Amygdala (tissue), 56 donors: ENCODE measurements at regions not wholly inside any gene's neighbourhood (a gene's known extent, or its start where the extent isn't known, plus 50 kb on each side); places are given as distances from the start of the nearest gene placed in this dataset.
A peak's percentile ranks its signal among the peaks of the same experiment; 100 is the strongest.

Experiments used
- DNase-seq, 56 donors: peaks; one replicate each; lab custom pipeline; 2025; lab: John Stamatoyannopoulos, UW

DNA sequence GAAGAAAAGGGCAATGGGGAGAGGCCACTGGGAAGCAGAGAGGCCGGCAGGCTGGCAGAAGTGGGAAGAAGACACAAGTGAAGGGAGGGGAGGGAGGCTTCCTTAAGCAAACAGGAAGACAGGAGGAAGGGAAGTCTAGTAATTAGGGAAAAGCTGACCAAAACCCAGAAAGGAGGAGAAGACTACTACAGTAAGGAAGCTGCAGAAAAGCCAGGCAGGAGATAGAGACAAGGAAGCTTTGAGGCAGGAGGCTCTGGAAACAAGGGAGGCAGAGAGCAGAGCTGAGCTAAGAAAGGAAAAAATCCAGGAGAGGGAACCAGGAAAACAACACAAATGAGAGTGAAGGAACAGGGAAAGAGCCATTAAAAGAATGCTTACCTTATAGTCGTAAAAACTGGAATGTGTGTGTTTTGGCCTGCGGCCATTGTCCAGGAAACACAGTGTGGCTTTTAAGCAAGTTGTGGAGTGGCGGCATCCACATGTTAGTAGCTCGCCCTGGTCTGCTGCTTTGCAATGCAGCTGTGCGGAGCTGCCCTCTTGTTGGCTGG is 317.1 kb upstream of the CLINT1 start:
- no peak for DNase-seq

DNA sequence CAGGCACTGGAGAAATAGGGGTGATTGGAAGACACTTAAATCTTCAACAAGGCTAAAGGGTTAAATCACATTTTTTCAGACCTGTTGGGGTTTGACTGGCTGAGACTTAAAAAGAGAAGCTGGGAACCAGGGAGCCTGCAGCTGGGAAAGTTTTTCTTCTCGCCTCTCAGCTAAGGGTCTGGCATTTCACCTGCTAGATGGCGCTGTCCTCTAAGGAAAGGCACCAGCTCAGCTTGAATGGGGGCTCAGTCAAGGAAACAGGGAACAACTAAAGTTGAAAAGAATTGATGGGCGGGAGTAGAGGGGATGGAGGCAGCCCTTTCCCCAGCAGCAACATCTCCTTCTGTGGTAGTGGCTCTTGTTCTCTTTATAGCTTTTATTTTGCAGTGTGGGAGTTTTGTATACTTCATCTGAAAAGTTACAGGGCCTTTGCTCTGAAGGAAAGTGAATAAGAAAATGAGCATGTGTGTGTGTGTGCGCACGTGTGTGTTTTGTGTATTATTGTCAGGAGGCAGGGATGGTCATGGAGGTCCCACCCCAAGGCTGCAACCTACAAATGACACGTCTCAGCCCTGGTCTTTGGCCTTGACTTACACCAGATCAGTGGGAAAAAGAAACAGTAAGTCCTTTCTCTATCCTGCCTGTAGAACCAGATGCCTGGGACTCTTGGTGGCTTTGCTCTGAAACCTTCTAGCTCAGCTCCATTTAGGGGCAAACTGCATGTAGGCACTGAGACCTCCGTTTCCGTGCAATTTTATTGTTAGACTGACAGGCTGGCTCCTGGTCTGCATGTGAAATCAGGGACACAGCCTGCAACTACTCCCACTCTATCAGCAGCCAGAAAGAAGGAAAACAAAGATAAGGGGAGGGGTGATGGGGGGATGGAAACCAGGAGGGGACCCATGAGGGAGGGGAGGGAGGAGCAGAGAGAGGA is 316.2 kb upstream of the CLINT1 start:
- peak in 54 of 56 donors; percentile 1 to 79 (median 28) for DNase-seq

DNA sequence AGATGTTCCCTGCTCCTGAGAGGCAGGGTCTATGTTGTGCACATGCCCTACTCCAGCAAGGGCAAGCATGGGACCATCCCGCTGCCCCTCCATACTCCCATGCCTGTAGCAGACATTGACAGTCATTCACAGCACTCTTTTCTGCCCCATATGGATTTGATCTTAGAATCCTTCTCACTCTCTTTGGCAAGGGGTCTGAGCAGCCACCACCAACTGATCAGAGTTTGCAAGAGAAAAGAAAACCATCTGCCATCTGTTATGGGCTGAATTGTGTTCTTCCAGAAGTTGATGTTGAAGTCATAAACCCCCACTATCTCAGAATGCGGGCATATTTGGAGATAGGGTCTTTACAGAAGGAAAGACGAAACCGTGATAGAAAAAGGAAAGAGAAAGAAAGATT is 315.1 kb upstream of the CLINT1 start:
- DNase-seq = no peak

DNA sequence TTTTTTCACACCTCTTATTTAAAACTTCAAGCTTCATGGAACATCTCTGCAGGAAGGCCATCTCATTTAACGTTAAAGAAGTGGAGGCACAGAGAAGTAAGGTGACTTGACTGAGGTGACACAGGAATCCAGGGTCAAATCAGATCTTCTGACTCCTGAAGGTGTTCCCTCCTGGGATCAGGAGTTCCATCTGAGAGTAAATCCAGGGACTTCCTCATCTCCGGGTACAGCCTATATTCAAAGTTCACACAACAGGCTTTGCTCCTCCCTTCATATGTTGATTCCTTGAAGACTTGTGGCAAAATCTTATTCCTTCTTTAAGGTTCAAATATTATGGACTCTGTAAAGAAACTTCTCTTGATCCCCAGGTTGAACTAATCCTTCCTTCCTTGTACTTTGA is 313.1 kb upstream of the CLINT1 start:
- DNase-seq = no peak

DNA sequence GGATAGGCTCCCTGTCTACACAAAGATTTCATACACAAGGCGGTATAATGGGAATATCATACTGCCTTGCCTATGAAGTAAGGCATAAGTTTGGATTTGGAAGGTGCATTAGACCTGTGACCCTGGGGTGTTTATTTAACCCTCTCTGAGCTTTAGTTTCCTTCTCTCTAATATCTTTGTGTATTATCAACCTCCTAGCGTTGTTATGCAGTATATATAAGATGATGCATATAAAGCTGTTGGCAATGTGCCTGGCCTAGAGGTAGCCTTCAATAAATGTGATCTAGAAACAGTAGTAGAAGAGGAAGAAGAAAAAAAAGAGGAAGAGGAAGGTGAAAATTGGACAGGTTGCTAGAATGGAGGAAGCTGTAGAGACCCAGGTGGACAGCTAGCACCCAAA is 311.6 kb upstream of the CLINT1 start:
- no peak for DNase-seq

DNA sequence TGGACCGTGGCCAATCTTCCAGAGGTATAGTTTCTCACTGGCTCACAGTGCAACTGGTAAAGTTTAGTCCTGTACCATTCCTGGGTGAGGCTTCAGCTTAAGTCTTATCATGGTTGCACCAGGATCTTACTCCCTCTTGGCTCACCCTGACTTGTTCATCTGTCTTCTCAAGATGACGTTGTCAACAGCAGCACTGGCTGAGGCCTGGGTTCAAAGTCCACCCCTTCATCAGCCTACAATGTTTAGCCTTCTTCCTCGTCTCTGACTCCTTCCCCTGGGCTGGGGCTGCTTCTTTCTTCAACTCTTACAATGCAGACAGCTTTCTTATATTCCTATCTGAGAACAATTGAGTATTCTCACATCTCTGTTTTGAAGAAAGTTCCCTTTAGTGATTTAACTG is 311.1 kb upstream of the CLINT1 start:
- no peak for DNase-seq

DNA sequence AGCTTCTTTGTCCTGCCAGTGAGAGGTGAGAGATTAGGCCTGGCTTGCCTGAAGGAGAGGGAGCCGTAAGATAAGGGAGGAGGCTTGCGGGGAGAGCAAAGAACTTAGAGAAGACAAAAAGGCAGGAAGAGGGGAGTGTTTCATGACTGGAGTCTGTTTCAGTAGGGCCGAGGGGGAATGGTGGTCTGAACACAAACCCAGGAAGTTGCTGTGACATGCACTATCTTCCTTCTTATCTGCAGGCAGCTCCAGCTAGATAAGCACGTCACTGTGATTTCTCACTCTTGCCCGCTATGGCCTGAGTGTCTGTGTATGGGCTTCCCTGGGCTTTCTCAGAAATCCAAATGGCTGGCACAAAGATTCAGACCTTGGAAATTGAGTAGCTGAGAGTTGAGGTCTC is 307.5 kb upstream of the CLINT1 start:
- DNase-seq = no peak

DNA sequence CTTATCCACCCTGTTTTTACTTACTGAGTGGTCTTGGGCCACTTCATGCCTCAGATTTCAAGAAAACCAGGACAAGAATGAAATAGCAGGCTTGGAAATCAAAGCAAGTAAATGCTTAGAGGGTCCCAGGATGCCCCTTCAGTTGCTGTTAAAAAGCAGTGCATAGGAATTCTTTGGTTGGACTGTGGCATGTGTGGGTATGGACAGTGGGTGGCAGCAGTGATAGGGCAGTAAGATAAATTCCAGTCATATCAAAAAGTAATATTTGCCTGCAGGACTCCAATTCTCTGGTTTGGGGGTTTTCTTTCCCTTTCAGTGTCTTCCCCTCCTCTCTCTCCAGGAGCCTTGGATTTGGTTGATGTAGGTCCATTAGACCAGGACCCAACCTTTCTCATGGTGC is 306.7 kb upstream of the CLINT1 start:
- DNase-seq = no peak

DNA sequence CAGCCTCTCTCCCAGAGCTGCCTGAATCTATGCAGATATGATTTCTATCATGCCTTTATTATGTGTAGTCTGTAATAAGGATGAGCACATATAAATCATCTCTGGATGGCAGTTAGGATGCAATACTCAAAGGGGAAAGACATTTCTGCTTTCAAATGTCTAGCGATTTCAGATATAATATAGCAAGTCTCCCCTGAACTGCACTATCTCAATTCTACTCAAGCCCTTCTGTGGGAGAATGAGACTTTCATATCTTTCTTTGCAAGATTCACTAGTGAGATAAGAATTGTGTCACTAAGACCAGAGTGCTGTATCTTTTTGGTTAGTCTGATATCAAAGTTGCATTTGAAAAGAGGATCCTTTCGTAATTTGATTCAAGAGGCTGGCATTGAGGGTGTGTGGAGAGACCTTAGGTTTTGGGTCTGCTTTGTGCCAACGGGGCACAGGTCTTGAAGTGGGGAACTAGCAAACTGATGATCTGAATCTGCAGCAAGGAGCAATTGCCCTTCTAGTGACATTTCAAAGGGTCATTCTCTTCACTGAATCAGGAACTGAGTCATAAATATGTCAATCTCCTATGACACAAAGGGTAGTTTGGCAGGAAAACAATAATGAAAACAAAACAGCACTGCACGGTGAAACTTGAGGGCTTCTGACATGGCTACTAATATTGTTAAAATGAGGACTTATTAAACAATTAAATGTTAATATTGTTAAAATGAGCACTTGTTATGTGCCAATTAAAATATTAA is 305.5 kb upstream of the CLINT1 start:
- DNase-seq = no peak

DNA sequence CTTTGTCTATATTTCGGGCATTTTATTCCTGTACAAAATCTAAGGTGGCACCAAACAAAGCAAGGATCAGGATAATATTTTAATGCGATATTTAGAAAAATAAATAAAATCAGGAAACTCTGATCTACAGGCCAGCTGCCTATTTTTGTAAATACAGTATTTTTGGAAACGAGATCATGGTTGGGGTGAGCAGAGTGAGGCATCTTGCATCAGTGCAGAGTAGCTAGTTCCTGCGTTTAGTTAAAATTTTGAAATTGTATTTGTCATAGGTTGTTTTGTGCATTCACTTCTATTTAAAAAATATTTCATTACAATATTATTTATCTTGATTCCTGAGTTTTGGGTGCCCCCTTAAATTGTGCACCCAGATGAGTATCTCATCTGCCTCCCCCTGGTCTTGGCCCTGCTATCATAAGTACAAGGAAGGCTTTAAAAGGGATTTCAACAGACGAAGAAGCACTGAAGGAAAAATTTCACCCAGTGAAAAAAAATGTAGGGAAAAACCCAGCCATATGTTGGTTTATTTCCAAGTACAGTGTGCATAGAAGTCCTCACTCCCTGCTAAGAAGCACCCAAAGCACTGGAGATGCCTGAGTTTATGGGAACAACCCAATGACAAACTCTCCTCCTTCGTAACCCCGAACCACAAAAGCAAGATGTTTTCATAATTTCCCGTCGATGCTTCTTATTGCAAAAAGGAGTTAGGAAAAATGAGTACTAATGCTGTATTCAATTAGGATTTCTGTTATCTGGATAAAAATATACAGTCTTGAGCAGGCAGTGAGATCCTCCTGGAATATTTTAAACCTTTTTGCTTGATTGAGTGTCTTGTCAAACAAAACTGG is 304.7 kb upstream of the CLINT1 start:
- DNase-seq = no peak

DNA sequence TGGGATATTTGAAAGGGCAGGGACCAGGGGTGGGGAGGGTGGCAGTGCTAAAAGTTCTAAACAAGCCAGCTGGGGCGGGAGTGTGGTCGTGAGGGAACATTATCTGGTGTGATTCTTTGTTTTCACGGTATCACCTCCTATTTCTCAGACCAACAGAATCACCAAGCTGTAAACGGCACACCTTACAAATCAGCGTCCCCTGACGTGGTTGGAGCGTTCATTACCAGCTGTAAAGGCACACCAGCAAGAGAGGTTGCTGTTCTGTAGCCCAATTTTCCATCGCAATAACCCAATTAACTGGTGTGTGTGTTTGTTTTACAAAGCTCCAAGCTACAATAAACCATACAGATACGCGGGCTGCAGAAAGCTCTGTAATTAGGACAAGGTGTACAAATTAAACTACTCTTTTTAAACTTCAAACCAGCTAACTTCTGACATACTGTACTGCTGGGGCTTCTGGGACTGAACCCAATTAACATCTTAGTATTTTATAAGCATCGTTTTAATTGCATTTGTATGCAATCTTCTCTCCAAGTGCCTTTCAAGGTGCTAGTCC is 303.6 kb upstream of the CLINT1 start:
- DNase-seq = no peak

DNA sequence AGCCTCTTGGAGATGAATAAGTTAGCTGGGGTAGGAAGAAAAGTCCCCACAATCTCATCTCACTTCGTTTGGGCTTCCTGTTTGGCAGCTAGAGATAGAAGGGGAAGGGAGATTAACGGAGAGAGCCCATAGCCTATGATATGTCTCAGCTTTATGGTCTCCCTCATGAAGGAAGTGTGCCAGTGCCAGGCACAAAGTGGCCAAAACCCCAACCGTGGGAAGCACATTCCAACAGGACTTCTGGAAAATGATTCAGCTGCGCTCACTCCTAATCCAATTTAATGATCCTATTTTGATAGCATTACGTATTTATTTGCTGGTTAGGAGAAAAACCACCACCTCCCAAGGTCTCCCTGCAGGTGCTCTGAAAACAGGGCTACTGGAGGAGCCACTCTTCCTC is 303.1 kb upstream of the CLINT1 start:
- no peak for DNase-seq

DNA sequence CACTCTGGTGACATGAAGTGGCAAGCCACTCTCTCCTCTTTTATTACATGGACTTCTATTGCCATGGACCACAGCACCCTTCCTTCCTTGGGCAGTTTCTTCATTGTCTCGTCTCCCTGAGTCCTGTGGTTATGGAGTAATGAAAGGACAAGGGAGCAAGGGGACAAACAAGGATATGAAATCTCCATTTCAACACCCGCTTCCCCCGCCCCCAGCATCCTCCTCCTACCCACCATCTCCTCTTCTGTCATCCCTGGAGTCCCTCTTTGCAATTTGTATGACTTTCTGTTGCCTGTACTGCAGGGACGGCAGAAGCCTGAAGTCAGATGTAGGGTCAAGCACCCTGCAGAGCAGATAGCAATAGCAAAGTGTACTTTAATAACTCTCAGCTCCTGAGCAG is 300.7 kb upstream of the CLINT1 start:
- no peak for DNase-seq

DNA sequence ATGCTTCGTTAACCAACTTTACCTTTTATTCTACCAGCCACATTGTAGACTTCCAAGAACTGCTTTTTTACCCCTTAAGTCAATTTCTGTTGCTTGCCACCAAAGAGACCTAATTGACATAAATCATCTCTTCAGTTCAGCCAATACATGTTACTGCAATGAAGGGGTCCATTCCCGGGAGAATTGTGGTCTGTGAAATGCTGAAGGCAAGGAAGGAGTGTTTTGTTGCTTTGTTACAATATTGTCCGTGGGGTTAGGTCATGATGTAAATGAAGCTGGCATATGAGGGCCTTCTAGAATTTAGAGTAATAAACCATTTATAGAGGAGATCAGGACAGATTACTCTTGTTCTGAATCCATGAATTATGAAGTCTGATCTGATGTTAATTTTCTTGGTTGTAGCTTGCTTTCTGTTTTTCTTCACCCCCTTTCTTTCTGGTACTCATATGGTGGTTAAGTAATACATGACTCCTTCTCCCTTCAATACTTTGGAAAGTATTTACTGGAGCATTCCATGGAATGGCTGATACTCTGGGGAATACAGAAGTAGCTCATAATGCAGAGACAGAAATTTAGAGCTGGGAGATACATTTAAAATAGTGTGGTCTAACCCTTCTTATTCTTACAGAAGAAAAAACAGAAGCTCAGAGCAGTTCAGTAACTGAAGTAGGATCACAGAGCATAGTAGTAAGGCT is 297.0 kb upstream of the CLINT1 start:
- no peak for DNase-seq

DNA sequence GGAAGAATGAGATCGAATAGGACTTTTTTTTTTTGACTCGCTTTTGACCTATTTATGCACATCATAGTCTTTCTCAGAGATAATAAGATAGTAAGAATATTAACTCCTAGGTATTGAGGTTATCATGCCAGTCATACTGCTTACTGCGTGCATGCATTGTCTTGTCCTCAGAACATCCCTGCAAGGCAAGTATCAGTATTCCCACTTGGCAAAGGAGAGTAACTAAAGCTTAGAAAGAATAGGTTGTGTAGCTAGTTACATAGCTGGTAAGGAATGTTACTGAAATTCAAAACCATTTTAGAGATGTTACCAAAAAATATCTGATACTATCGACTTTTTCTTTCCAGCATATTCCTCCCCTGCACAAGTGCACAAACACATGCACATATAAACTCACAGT is 296.1 kb upstream of the CLINT1 start:
- DNase-seq = no peak

DNA sequence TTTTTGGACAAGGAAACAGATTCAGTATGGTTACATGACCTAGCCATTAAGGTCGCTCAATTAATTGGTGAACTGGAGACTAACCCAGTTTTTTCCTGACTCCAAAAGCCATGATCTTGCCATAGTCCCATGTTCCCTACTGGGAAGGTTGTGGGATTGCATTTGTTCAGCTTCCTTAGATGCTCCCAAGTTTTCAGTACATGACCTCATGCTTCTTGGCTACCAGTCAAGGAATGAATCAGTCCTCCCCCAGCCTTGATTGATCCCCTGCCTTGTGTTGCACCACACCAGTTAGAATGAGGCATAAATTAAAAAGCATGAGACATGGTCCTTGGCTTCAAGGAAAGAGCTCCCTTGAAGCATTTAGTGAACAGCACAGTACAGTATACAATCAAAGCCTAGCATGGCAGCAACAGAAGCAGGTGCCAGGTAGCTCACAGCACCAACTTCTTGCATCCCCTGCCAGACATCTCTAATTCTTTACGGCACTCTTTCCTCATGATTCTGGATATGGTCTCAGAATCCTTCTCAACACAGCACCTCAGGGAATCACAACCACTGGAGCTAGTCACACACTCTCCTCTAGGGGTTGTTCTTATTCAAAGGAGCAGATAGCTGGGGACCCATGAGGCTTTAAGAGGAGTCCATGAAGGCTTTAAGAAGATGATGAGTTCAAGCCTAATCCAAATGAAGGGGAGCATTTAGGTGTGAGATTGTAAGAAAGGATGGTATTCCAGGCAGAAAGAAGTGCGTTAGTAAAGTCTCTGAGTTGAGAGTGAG is 295.5 kb upstream of the CLINT1 start:
- no peak for DNase-seq

DNA sequence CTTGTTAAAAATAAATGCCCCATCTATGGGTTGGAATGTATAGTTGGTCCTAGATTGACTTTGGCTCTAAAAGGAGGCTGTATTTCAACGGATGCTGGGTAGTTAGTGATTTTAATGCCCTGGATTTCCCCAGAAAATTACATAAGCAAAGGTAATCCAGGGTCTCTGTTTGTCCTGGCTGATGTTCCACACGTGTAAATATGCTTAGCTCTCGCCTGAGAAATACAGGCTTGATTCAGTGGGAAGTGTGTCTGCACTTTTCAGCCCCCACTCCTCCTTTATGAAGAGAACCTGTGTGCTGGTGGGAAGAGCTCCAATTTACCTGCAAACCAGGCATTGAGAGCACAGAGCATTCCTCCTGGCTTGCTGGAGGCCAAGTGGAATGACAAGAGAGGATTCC is 294.6 kb upstream of the CLINT1 start:
- DNase-seq = no peak

DNA sequence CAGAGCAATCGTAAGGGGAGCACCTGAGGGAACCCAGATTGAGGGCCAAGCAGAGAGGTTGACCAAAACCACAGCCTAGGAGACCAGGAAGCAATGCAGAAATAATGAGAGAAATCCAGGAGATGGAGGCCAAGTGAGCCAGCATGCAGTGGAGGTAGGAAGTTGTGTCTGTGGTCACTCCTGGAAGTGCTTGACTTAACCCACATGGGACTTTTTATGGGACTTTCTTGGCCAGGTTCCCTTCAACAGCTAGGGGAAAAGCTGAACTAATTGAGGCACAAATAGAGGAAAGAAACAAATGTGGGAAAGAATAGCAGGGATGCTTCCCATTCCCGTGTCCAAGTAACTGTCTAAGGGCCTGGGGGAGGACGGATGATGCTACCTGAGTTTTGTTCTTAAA is 293.2 kb upstream of the CLINT1 start:
- no peak for DNase-seq

DNA sequence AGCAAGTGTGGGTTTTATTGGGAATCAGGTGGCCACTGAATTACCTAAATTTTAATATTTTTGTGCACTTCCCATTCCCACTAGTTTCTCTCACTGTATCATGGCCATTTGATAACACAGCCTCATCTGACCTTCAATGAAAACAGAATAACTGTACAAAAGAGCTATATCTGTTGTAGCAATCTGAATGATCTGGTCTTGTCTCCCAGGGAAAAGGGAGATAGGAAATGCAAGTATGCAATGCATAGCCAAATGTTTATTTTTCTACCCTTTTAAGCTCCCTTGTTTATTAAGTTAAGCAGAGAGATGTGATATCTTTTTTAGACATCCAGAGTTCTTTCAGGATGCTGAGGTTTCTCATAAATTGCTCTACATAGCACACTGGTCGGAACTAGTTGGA is 288.3 kb upstream of the CLINT1 start:
- no peak for DNase-seq
